H9 (cell line): ENCODE measurements at regions not wholly inside any gene's neighbourhood (a gene's known extent, or its start where the extent isn't known, plus 50 kb on each side); places are given as distances from the start of the nearest gene placed in this dataset.

ENCODE experiments used
- DNase-seq: peaks from one replicate; pipeline ENCODE4 v3.0.0-alpha.2; 2017
- H2AFZ ChIP-seq: one replicate; pipeline ENCODE4 v1.6.1; 2013; ENCODE audit warnings: mild to moderate bottlenecking, low read length, control low read depth, moderate library complexity
- H2AK5ac ChIP-seq: 2 replicates; pipeline ENCODE4 v1.6.1; 2013; ENCODE audit warnings: low read length, control low read depth, mixed read lengths; ENCODE audit not compliant: insufficient read length
- H2BK120ac ChIP-seq: one replicate; pipeline ENCODE4 v1.6.1; 2013; ENCODE audit warnings: low read depth, mild to moderate bottlenecking, low read length, control low read depth, inconsistent platforms; ENCODE audit not compliant: poor library complexity, severe bottlenecking
- H2BK12ac ChIP-seq: 2 replicates; pipeline ENCODE4 v1.6.1; 2013; ENCODE audit warnings: low read length, control low read depth, mixed read lengths, low read depth; ENCODE audit not compliant: insufficient read length
- H2BK15ac ChIP-seq: 2 replicates; pipeline ENCODE4 v1.6.1; 2013; ENCODE audit warnings: low read depth, low read length, control low read depth
- H2BK20ac ChIP-seq: one replicate; pipeline ENCODE4 v1.6.1; 2013; ENCODE audit warnings: low read depth, mild to moderate bottlenecking, low read length, control low read depth, inconsistent platforms; ENCODE audit not compliant: poor library complexity, severe bottlenecking
- H2BK5ac ChIP-seq: 2 replicates; pipeline ENCODE4 v1.6.1; 2013; ENCODE audit warnings: low read length, control low read depth, mixed read lengths; ENCODE audit not compliant: insufficient read length
- H3K14ac ChIP-seq: 2 replicates; pipeline ENCODE4 v1.6.1; 2013; ENCODE audit warnings: low read length, control low read depth; ENCODE audit not compliant: insufficient read depth
- H3K18ac ChIP-seq: 2 replicates; pipeline ENCODE4 v1.6.1; 2013; ENCODE audit warnings: low read depth, mild to moderate bottlenecking, mixed read lengths, low read length, control low read depth; ENCODE audit not compliant: insufficient read length
- H3K23ac ChIP-seq: 2 replicates; pipeline ENCODE4 v1.6.1; 2013; ENCODE audit warnings: low read length, control low read depth, mixed read lengths, low read depth; ENCODE audit not compliant: insufficient read length
- H3K23me2 ChIP-seq: 2 replicates; pipeline ENCODE4 v1.6.1; 2013; ENCODE audit warnings: low read depth, mild to moderate bottlenecking, mixed read lengths, low read length, control low read depth; ENCODE audit not compliant: insufficient read length, poor library complexity, severe bottlenecking
- H3K27ac ChIP-seq: 2 replicates; pipeline ENCODE4 v1.5.1; 2013; ENCODE audit warnings: low read length, control low read depth, mixed read lengths, low read depth; ENCODE audit not compliant: insufficient read length
- H3K27me3 ChIP-seq: 2 replicates; pipeline ENCODE4 v1.6.1; 2013; ENCODE audit warnings: low read length, control low read depth, inconsistent platforms; ENCODE audit not compliant: insufficient read depth
- H3K4ac ChIP-seq: 2 replicates; pipeline ENCODE4 v1.6.1; 2013; ENCODE audit warnings: low read depth, mild to moderate bottlenecking, control low read depth, inconsistent platforms, low read length, moderate library complexity
- H3K4me1 ChIP-seq: 2 replicates; pipeline ENCODE4 v1.6.1; 2013; ENCODE audit warnings: low read length, control low read depth, inconsistent platforms; ENCODE audit not compliant: insufficient read depth
- H3K4me2 ChIP-seq: 2 replicates; pipeline ENCODE4 v1.6.1; 2013; ENCODE audit warnings: low read length, control low read depth, mixed read lengths; ENCODE audit not compliant: insufficient read length, insufficient read depth
- H3K56ac ChIP-seq: 2 replicates; pipeline ENCODE4 v1.6.1; 2013; ENCODE audit warnings: low read depth, mild to moderate bottlenecking, mixed read lengths, low read length, control low read depth; ENCODE audit not compliant: insufficient read length
- H3K79me1 ChIP-seq: 2 replicates; pipeline ENCODE4 v1.6.1; 2013; ENCODE audit warnings: low read depth, mild to moderate bottlenecking, moderate library complexity, low read length, control low read depth, inconsistent platforms; ENCODE audit not compliant: insufficient read depth, poor library complexity, severe bottlenecking
- H3K79me2 ChIP-seq: 2 replicates; pipeline ENCODE4 v1.6.1; 2013; ENCODE audit warnings: low read length, control low read depth, inconsistent platforms; ENCODE audit not compliant: insufficient read depth
- H3K9ac ChIP-seq: 2 replicates; pipeline ENCODE4 v1.6.1; 2013; ENCODE audit warnings: low read length, control low read depth, mixed read lengths; ENCODE audit not compliant: insufficient read length; ENCODE audit errors: extremely low read depth
- H3K9me3 ChIP-seq: one replicate; pipeline ENCODE4 v1.6.1; 2013; ENCODE audit warnings: low read depth, low read length, inconsistent platforms; ENCODE audit not compliant: control insufficient read depth
- H3T11ph ChIP-seq: one replicate; pipeline ENCODE4 v1.6.1; 2013; ENCODE audit warnings: mild to moderate bottlenecking, low read length, control low read depth, inconsistent platforms
- H4K20me1 ChIP-seq: one replicate; pipeline ENCODE4 v1.6.1; 2013; ENCODE audit not compliant: control insufficient read depth, insufficient read length, insufficient read depth
- H4K5ac ChIP-seq: 2 replicates; pipeline ENCODE4 v1.6.1; 2013; ENCODE audit warnings: low read depth, mild to moderate bottlenecking, mixed read lengths, low read length, control low read depth; ENCODE audit not compliant: insufficient read length
- H4K8ac ChIP-seq: replicated peaks from 2 replicates; pipeline ENCODE4 v1.6.1; 2013; ENCODE audit warnings: low read length, control low read depth, mixed read lengths, low read depth; ENCODE audit not compliant: insufficient read length
- H4K91ac ChIP-seq: 2 replicates; pipeline ENCODE4 v1.6.1; 2013; ENCODE audit warnings: low read depth, mild to moderate bottlenecking, moderate library complexity, mixed read lengths, low read length, control low read depth; ENCODE audit not compliant: insufficient read length
- H3K27ac Mint-ChIP-seq, 3 experiments: 2 replicates in 2 of 3; 3 replicates in 1 of 3; pipeline ENCODE4 v1.8.0; 2020 to 2021; ENCODE audit warnings: mixed read lengths in 3 of 3, mild to moderate bottlenecking in 1 of 3, moderate library complexity in 1 of 3
- H3K27me3 Mint-ChIP-seq: 2 replicates; pipeline ENCODE4 v1.8.0; 2021; ENCODE audit warnings: low read depth, mild to moderate bottlenecking, moderate library complexity, mixed read lengths
- H3K36me3 Mint-ChIP-seq, 3 experiments: 2 replicates in 2 of 3; 3 replicates in 1 of 3; pipeline ENCODE4 v1.8.0; 2020 to 2021; ENCODE audit warnings: low read depth in 3 of 3, mixed read lengths in 3 of 3; ENCODE audit not compliant: insufficient read depth in 1 of 3
- H3K4me1 Mint-ChIP-seq, 2 experiments: 2 replicates each; pipeline ENCODE4 v1.8.0; 2020; ENCODE audit warnings: mixed read lengths in 2 of 2
- H3K4me3 Mint-ChIP-seq, 2 experiments: 2 replicates in 1 of 2; 3 replicates in 1 of 2; pipeline ENCODE4 v1.8.0; 2020 to 2021; ENCODE audit warnings: mild to moderate bottlenecking in 2 of 2, mixed read lengths in 2 of 2, moderate library complexity in 1 of 2
- H3K9me3 Mint-ChIP-seq, 2 experiments: 2 replicates in 1 of 2; 3 replicates in 1 of 2; pipeline ENCODE4 v1.8.0; 2020; ENCODE audit warnings: mild to moderate bottlenecking in 2 of 2, mixed read lengths in 2 of 2, moderate library complexity in 1 of 2
- WGBS: extraction: QIAGEN DNeasy Blood & Tissue Kit; methylation state at CpG from one replicate; pipeline ENCODE4 v1.1.7; 2013; ENCODE audit warnings: missing lambda C conversion rate, low lambda C conversion rate, mixed read lengths; ENCODE audit not compliant: insufficient read length; ENCODE audit errors: extremely low coverage; 5-methylcytosine and 5-hydroxymethylcytosine counted together
- TF ChIP-seq, protein P1 (sequence below): fragments of 200-600 bp; sonication (generic); conservative IDR thresholded peaks from 3 replicates; pipeline ENCODE4 v1.8.0; 2021; ENCODE audit warnings: antibody characterized with exemption, mild to moderate bottlenecking

DNA sequence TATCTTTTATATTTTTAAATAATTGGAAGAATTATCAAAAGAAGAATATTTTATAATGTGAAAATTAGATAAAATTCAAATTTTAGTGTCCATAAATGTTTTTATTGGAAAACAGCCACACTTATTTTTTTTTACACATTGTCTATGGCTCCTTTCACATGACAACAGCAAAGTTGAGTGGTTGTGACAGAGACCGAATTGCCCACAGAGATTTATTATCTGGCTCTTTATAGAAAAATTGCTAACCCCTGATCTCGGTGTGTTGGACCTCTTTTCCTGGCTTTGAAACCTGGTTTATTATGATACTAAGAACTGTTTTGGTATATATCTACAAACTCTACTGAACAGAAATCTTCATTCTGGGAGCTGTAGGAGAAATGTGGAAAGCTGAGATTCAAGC lies 269.1 kb upstream of the UMPS start:
- no peak overlapping the region for H2BK120ac ChIP-seq
- Mint-ChIP-seq H3K36me3 (no peaks in the 10 kb centered on the region), H3K27ac (no peak overlapping the region), H3K9me3 (no peaks in the 10 kb centered on the region), H3K27me3 (no peaks in the 10 kb centered on the region; the same call in 1 of the 2 replicates), H3K4me1 (no peaks in the 10 kb centered on the region), H3K4me3 (no peak overlapping the region)
- no peak overlapping the region for H3K9ac ChIP-seq
- no peak overlapping the region for H3K14ac ChIP-seq
- no peaks in the 10 kb centered on the region for H3K79me1 ChIP-seq
- no peaks in the 10 kb centered on the region for H3K23me2 ChIP-seq
- no peaks in the 10 kb centered on the region for H4K20me1 ChIP-seq
- H3K56ac ChIP-seq = no peak overlapping the region
- H2AFZ ChIP-seq = no peak overlapping the region
- no peak overlapping the region for H4K5ac ChIP-seq
- no peak overlapping the region for H2BK20ac ChIP-seq
- TF ChIP-seq, protein P1, sequence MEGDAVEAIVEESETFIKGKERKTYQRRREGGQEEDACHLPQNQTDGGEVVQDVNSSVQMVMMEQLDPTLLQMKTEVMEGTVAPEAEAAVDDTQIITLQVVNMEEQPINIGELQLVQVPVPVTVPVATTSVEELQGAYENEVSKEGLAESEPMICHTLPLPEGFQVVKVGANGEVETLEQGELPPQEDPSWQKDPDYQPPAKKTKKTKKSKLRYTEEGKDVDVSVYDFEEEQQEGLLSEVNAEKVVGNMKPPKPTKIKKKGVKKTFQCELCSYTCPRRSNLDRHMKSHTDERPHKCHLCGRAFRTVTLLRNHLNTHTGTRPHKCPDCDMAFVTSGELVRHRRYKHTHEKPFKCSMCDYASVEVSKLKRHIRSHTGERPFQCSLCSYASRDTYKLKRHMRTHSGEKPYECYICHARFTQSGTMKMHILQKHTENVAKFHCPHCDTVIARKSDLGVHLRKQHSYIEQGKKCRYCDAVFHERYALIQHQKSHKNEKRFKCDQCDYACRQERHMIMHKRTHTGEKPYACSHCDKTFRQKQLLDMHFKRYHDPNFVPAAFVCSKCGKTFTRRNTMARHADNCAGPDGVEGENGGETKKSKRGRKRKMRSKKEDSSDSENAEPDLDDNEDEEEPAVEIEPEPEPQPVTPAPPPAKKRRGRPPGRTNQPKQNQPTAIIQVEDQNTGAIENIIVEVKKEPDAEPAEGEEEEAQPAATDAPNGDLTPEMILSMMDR = no peak
- H2AK5ac ChIP-seq = no peak overlapping the region
- no peak overlapping the region for H3K4ac ChIP-seq
- no peak overlapping the region for H4K91ac ChIP-seq
- no CpG with 5 or more reads among the region's 2 CpGs for WGBS
- H3K23ac ChIP-seq = no peak overlapping the region
- no peaks in the 10 kb centered on the region for H3K79me2 ChIP-seq
- DNase-seq = no peak
- no peak overlapping the region for H2BK12ac ChIP-seq
- no peak overlapping the region for H2BK5ac ChIP-seq
- H4K8ac ChIP-seq = no peak overlapping the region
- H3K4me2 ChIP-seq = no peak overlapping the region
- no peaks in the 10 kb centered on the region for H3K4me1 ChIP-seq
- no peak overlapping the region for H3K18ac ChIP-seq
- H3K9me3 ChIP-seq = no peaks in the 10 kb centered on the region
- no peak overlapping the region for H3T11ph ChIP-seq
- H3K27me3 ChIP-seq = no peaks in the 10 kb centered on the region
- no peak overlapping the region for H3K27ac ChIP-seq
- no peak overlapping the region for H2BK15ac ChIP-seq
